Adrenal gland (tissue), 5 donors: ENCODE measurements at regions not wholly inside any gene's neighbourhood (a gene's known extent, or its start where the extent isn't known, plus 50 kb on each side); places are given as distances from the start of the nearest gene placed in this dataset.

Source experiments
- POLR2A ChIP-seq, 2 donors: fragments of 450-650 bp; IDR thresholded peaks; one replicate each; pipeline ENCODE4 v1.6.1; 2017; ENCODE audit warnings: antibody characterized with exemption in 2 of 2, mild to moderate bottlenecking in 2 of 2, moderate library complexity in 1 of 2
- TF ChIP-seq, protein P1 (sequence below), 6 experiments: fragments of 450-650 bp in 4 of 6; fragments of 200-600 bp in 2 of 6; sonication (generic) in 1 of 6; IDR thresholded peaks; 1 replicate in 5 of 6; 2 replicates in 1 of 6; pipeline versions ENCODE4 v1.5.1 to v1.8.0; 2016 to 2021; ENCODE audit warnings: antibody characterized with exemption in 6 of 6, mild to moderate bottlenecking in 2 of 6, moderate library complexity in 1 of 6
- donor health status: DM: no; HTN: no; CAD: no.

GRCh38 chr11:37259734-37260133 lies 661.7 kb upstream of the RAG2 start:
- no peak for TF ChIP-seq POLR2A (IDR thresholded peaks at IDR 0.05)
- TF ChIP-seq, protein P1, sequence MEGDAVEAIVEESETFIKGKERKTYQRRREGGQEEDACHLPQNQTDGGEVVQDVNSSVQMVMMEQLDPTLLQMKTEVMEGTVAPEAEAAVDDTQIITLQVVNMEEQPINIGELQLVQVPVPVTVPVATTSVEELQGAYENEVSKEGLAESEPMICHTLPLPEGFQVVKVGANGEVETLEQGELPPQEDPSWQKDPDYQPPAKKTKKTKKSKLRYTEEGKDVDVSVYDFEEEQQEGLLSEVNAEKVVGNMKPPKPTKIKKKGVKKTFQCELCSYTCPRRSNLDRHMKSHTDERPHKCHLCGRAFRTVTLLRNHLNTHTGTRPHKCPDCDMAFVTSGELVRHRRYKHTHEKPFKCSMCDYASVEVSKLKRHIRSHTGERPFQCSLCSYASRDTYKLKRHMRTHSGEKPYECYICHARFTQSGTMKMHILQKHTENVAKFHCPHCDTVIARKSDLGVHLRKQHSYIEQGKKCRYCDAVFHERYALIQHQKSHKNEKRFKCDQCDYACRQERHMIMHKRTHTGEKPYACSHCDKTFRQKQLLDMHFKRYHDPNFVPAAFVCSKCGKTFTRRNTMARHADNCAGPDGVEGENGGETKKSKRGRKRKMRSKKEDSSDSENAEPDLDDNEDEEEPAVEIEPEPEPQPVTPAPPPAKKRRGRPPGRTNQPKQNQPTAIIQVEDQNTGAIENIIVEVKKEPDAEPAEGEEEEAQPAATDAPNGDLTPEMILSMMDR (IDR thresholded peaks at IDR 0.05) = no peak
